ENCODE measurements at regions not wholly inside any gene's neighbourhood (a gene's known extent, or its start where the extent isn't known, plus 50 kb on each side); places are given as distances from the start of the nearest gene placed in this dataset.

DNA sequence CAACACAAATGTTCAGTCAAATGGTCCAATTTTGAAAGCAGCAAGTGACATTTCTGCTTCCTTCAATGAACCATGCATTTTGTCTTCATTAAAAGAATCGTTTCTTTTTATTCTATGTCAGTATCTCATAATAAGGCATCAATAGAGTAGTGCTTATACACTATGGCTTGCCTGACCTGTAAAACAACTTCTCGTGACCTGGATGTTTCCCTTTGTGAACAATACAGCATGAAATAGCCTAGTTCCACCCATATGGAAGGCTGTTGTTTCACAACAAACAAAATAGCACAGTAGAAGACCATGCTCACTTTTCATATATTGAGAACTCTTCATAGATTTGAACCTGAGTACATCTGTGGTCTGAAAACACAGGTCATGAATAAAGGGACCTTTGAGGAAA lies 104.3 kb upstream of the PIK3C3 start:
- H2BK20ac ChIP-seq (ENCODE audit: low read length): no peak overlapping the region
- no peak overlapping the region for H3K23ac ChIP-seq (ENCODE audit: insufficient read length)
- H3K4me3 ChIP-seq (ENCODE audit: extremely low read depth in 1 of 4, insufficient read depth in 2 of 4, low read depth in 3 of 4, low read length in 4 of 4): no peak overlapping the region
- DNase-seq (ENCODE audit: low read depth in 1 of 2, low spot score in 2 of 2) (no peak), FAIRE-seq (no peak)
- no peaks in the 10 kb centered on the region for H3K9me3 ChIP-seq (ENCODE audit: insufficient read depth in 2 of 2, low read depth in 1 of 2, low read length in 1 of 2)
- H2BK15ac ChIP-seq (ENCODE audit: low read length): no peak overlapping the region
- ChIA-PET POLR2A (ENCODE audit: partially characterized antibody) (no interaction called here), CTCF (ENCODE audit: partially characterized antibody) (interaction anchor here (0.7 to 1.5 kb wide), 5 partner anchors 9 to 130 kb away, joined by 3 to 6 read pairs (median 3); no protein-coding TSS in a partner anchor)
- TF ChIP-seq TBP (IDR thresholded peaks at IDR 0.05; ENCODE audit: low read depth, low read length) (no peak), HDAC2 (IDR thresholded peaks at IDR 0.05; ENCODE audit: borderline replicate concordance in 1 of 2, low read depth in 2 of 2, low read length in 2 of 2) (no peak), RNF2 (IDR thresholded peaks at IDR 0.05; ENCODE audit: borderline replicate concordance, low read depth, low read length, missing control alignments, poor library complexity, severe bottlenecking) (no peak), CREB1 (IDR thresholded peaks at IDR 0.05) (no peak), EZH2 (IDR thresholded peaks at IDR 0.05; ENCODE audit: low read depth, low read length, severe bottlenecking) (no peak), RFX5 (IDR thresholded peaks at IDR 0.05; ENCODE audit: borderline replicate concordance, low read depth, low read length) (no peak)
- H3K18ac ChIP-seq (ENCODE audit: extremely low read depth, low read length): no peak overlapping the region
- no peak overlapping the region for H2BK120ac ChIP-seq (replicated peaks; ENCODE audit: low read depth, low read length)
- H4K8ac ChIP-seq (ENCODE audit: extremely low read depth, insufficient read depth, low read length): no peak overlapping the region
- no peak overlapping the region for H2AK5ac ChIP-seq (ENCODE audit: low read depth, low read length)
- no peak overlapping the region for H4K91ac ChIP-seq (replicated peaks; ENCODE audit: insufficient read length, low read length)
- no peak overlapping the region for H3K4me2 ChIP-seq (ENCODE audit: insufficient read depth in 1 of 2, low read depth in 2 of 2, low read length in 2 of 2)
- no peaks in the 10 kb centered on the region for H3K79me2 ChIP-seq (ENCODE audit: control insufficient read depth in 1 of 2, insufficient read depth in 2 of 2, low read length in 2 of 2)
- H4K20me1 ChIP-seq (replicated peaks in 1 of 2; ENCODE audit: control insufficient read depth in 1 of 2, insufficient read depth in 2 of 2, low read length in 2 of 2): no peaks in the 10 kb centered on the region
- no peaks in the 10 kb centered on the region; the same call in 1 of the 2 replicates for H3K23me2 ChIP-seq (ENCODE audit: low read depth, low read length)
- no peak overlapping the region for H3K4ac ChIP-seq (replicated peaks; ENCODE audit: insufficient read length, low read depth, low read length)
- no peak overlapping the region; the same call in 1 of the 2 replicates for H2AFZ ChIP-seq (ENCODE audit: low read length)
- H3K4me1 ChIP-seq (replicated peaks in 1 of 4; ENCODE audit: control insufficient read depth in 3 of 4, insufficient read depth in 4 of 4, low read length in 3 of 4): peaks cover 0 to 4% (median 1%) of the 10 kb centered on the region in 4 experiments; a peak in 2 of 7 replicates
- H3K56ac ChIP-seq (replicated peaks; ENCODE audit: insufficient read length, low read depth, low read length): no peak overlapping the region
- H2BK5ac ChIP-seq (ENCODE audit: low read depth, low read length): no peak overlapping the region
- H4K5ac ChIP-seq (ENCODE audit: insufficient read length, low read depth, low read length): no peak overlapping the region
- no peak overlapping the region for H3K14ac ChIP-seq (ENCODE audit: insufficient read length)
- no peaks in the 10 kb centered on the region for H3K27me3 ChIP-seq (replicated peaks in 1 of 4; ENCODE audit: control insufficient read depth in 3 of 4, extremely low read depth in 1 of 4, insufficient read depth in 3 of 4, low read length in 3 of 4)
- 93% methylated on average over 2 of the region's 2 CpGs; no CpG with 5 or more reads in 1 of the 2 experiments for WGBS, 2 experiments (ENCODE audit: extremely low coverage in 1 of 2, insufficient coverage in 1 of 2, insufficient read length in 1 of 2, insufficient replicate concordance in 2 of 2, low coverage in 1 of 2, low lambda C conversion rate in 2 of 2, missing lambda C conversion rate in 1 of 2)
- H3K27ac ChIP-seq (ENCODE audit: low read depth, low read length): no peak overlapping the region
- no peaks in the 10 kb centered on the region for H3K36me3 ChIP-seq (ENCODE audit: control insufficient read depth in 2 of 4, insufficient read depth in 4 of 4, low read length in 3 of 4)
- no peak overlapping the region for H3K9ac ChIP-seq (replicated peaks in 1 of 4; ENCODE audit: extremely low read depth in 1 of 4, low read depth in 3 of 4, low read length in 3 of 4)
- no peaks in the 10 kb centered on the region for H3K79me1 ChIP-seq (ENCODE audit: low read depth, low read length)
- no peak overlapping the region for H2BK12ac ChIP-seq (ENCODE audit: low read depth, low read length)

Data from H1 (cell line).